ENCODE measurements at regions not wholly inside any gene's neighbourhood (a gene's known extent, or its start where the extent isn't known, plus 50 kb on each side); places are given as distances from the start of the nearest gene placed in this dataset.

- no peak for TF ChIP-seq ZNF462 (CRISPR knock-in tag; IDR thresholded peaks at IDR 0.05)
- TF ChIP-seq ZNF114 (CRISPR knock-in tag; IDR thresholded peaks at IDR 0.05), result no peak
- no peak for TF ChIP-seq REST (IDR thresholded peaks at IDR 0.05; ENCODE audit: unreplicated experiment)
- no peak for TF ChIP-seq STAT1 (IDR thresholded peaks at IDR 0.05; ENCODE audit: unreplicated experiment)
- TF ChIP-seq POLR2AphosphoS5 (IDR thresholded peaks at IDR 0.05; ENCODE audit: low read depth), result no peak
- no peak for TF ChIP-seq CTCF (conservative IDR thresholded peaks at IDR 0.05; ENCODE audit: low read depth in 2 of 2)
- TF ChIP-seq NANOG (IDR thresholded peaks at IDR 0.05; ENCODE audit: borderline replicate concordance), result no peak
- TF ChIP-seq CREB1 (CRISPR knock-in tag; IDR thresholded peaks at IDR 0.05; ENCODE audit: low read depth), result no peak
- no peak for TF ChIP-seq ZNF331 (CRISPR knock-in tag; IDR thresholded peaks at IDR 0.05; ENCODE audit: low read depth)
- no peak for TF ChIP-seq EZH2 (IDR thresholded peaks at IDR 0.05; ENCODE audit: low read depth, unreplicated experiment)
- no peak for TF ChIP-seq JUNB (IDR thresholded peaks at IDR 0.05; ENCODE audit: unreplicated experiment)
- TF ChIP-seq EZH2phosphoT487 (IDR thresholded peaks at IDR 0.05; ENCODE audit: unreplicated experiment), result no peak
- no peak for TF ChIP-seq ETS1 (IDR thresholded peaks at IDR 0.05)
- Mint-ChIP-seq H3K36me3 (ENCODE audit: low read depth) (no peaks in the 10 kb centered on the region; the same call in 2 of the 3 replicates), H3K27me3 (ENCODE audit: insufficient read depth, low read depth, poor library complexity) (peaks cover 4% of the 10 kb centered on the region), H3K9me3 (no peaks in the 10 kb centered on the region), H3K4me1 (peaks cover 8% of the 10 kb centered on the region; the same call in 2 of the 3 replicates), H3K27ac (no peak overlapping the region), H3K4me3 (no peak overlapping the region)
- H3K4me1 ChIP-seq (ENCODE audit: insufficient read depth), result peaks cover 7% of the 10 kb centered on the region; the same call in 1 of the 2 replicates
- no peaks in the 10 kb centered on the region for H3F3A ChIP-seq (replicated peaks; ENCODE audit: low read depth)
- no peaks in the 10 kb centered on the region for H3K79me2 ChIP-seq (replicated peaks; ENCODE audit: insufficient read depth)
- ATAC-seq (no peak), DNase-seq (ENCODE audit: low spot score) (no peak)
- H3K4me3 ChIP-seq, result no peak overlapping the region
- H4K20me1 ChIP-seq (replicated peaks; ENCODE audit: insufficient read depth), result no peaks in the 10 kb centered on the region
- H3K9me2 ChIP-seq (ENCODE audit: insufficient read depth), result peaks cover 8% of the 10 kb centered on the region; the same call in 1 of the 2 replicates
- no peaks in the 10 kb centered on the region for H3K27me3 ChIP-seq (ENCODE audit: insufficient read depth)
- H3K36me3 ChIP-seq (ENCODE audit: insufficient read depth), result no peaks in the 10 kb centered on the region
- H3K27ac ChIP-seq (ENCODE audit: low read depth), result no peak overlapping the region
- no peak overlapping the region for H2AFZ ChIP-seq
- H3K4me2 ChIP-seq, result no peak overlapping the region
Observed at GRCh38 chr17:5913641-5914040, 156.5 kb upstream of the WSCD1 start.
